Muscle layer of colon (tissue), 2 donors: ENCODE measurements at regions not wholly inside any gene's neighbourhood (a gene's known extent, or its start where the extent isn't known, plus 50 kb on each side); places are given as distances from the start of the nearest gene placed in this dataset.

Source experiments
- H3K27ac ChIP-seq: one replicate; pipeline ENCODE4 v1.7.0; 2013; ENCODE audit warnings: low read depth, mild to moderate bottlenecking, low read length, moderate library complexity
- H3K27me3 ChIP-seq, 2 donors: one replicate each; pipeline ENCODE4 v1.7.0; 2013; ENCODE audit warnings: low read length in 2 of 2, mild to moderate bottlenecking in 2 of 2; ENCODE audit not compliant: insufficient read depth in 2 of 2, control insufficient read depth in 1 of 2
- H3K36me3 ChIP-seq: one replicate; pipeline ENCODE4 v1.7.0; 2013; ENCODE audit warnings: mild to moderate bottlenecking, low read length; ENCODE audit not compliant: insufficient read depth
- H3K4me1 ChIP-seq: one replicate; pipeline ENCODE4 v1.7.0; 2013; ENCODE audit warnings: mild to moderate bottlenecking, low read length; ENCODE audit not compliant: insufficient read depth
- H3K4me3 ChIP-seq, 2 donors: one replicate each; pipeline ENCODE4 v1.7.0; 2013; ENCODE audit warnings: low read length in 2 of 2, low read depth in 1 of 2, mild to moderate bottlenecking in 1 of 2, moderate library complexity in 1 of 2
- H3K9ac ChIP-seq: one replicate; pipeline ENCODE4 v1.7.0; 2013; ENCODE audit warnings: low read length
- H3K9me3 ChIP-seq: one replicate; pipeline ENCODE4 v1.7.0; 2013; ENCODE audit warnings: mild to moderate bottlenecking, low read length
- donor health status: abdominal sarcoma.
- donor health status: Adenocarcinoma of cecum.

GRCh38 chr6:97867177-97867576 lies 584.2 kb upstream of the MMS22L start:
- Histone ChIP-seq H3K36me3 (no peaks in the 10 kb centered on the region), H3K9ac (no peak overlapping the region), H3K9me3 (no peaks in the 10 kb centered on the region), H3K27ac (no peak overlapping the region), H3K27me3 (no peaks in the 10 kb centered on the region), H3K4me1 (no peaks in the 10 kb centered on the region), H3K4me3 (no peak overlapping the region)

DNA sequence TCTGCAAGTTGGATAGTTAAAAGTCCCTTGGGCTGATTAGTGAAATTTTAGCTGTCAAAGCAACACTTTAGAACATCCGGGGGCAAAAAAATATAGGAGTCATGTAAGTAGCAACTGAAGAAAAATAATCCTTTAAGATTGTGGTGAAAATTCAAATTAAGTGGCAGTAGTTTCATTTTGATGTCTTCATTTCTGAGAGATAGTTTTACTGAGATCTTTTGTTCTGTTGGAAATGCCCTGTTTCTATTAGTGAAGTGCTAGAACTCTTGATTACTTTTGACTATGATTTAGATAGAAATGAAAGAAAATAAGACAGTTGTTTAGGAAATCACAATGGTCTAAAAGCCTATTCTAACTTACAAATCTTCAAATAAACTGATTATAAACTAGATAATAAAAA lies 587.3 kb upstream of the MMS22L start:
- Histone ChIP-seq H3K36me3 (no peaks in the 10 kb centered on the region), H3K27me3 (no peaks in the 10 kb centered on the region), H3K4me1 (no peaks in the 10 kb centered on the region), H3K9ac (no peak overlapping the region), H3K27ac (no peak overlapping the region), H3K4me3 (no peak overlapping the region), H3K9me3 (no peaks in the 10 kb centered on the region)

DNA sequence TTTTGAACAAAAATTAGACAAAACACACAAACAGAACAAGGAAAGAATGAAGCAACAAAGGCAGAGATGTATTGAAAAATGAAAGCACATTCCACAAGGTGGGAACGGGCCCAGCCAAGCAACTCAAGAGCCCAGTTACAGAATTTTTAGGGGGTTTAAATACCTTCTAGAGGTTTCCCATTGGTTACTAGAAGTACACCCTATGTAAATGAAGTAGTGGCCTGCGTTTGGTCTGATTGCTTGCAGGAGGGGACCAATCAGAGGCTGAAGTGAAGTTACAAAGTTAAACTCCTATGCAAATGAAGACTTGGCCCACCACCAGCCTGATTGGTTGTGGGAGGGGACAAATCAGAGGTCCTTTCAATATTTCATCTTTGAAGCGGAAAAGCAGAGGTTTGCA lies 593.7 kb upstream of the MMS22L start:
- no peaks in the 10 kb centered on the region for H3K9me3 ChIP-seq

DNA sequence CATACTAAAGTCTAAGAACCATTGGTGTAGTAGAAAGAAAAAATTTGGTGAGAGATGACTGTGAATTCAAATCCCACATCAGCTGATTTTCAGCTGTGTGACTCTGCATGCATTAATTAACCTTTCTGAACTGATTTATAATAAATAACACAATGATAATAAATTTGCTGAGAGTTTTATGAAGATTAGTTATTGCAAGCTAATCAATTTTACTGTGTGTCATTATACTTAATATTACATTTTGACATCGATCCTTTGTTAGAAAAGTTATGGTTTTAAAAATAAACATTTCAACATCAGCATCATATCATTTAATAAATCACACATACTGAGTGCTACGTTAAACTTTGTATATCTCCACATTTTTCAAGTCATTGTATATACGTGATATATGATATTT lies 599.7 kb upstream of the MMS22L start:
- H3K4me3 ChIP-seq: no peak overlapping the region
- H3K9ac ChIP-seq: no peak overlapping the region
- H3K9me3 ChIP-seq: no peaks in the 10 kb centered on the region
- H3K36me3 ChIP-seq: no peaks in the 10 kb centered on the region
- no peak overlapping the region for H3K27ac ChIP-seq
- H3K27me3 ChIP-seq: no peaks in the 10 kb centered on the region
- H3K4me1 ChIP-seq: no peaks in the 10 kb centered on the region

More for the DNA sequence above, 593.7 kb upstream of the MMS22L start:
- no peak overlapping the region for H3K4me3 ChIP-seq
- no peak overlapping the region for H3K9ac ChIP-seq
- no peaks in the 10 kb centered on the region for H3K27me3 ChIP-seq
- no peaks in the 10 kb centered on the region for H3K4me1 ChIP-seq
- no peaks in the 10 kb centered on the region for H3K36me3 ChIP-seq
- no peak overlapping the region for H3K27ac ChIP-seq

DNA sequence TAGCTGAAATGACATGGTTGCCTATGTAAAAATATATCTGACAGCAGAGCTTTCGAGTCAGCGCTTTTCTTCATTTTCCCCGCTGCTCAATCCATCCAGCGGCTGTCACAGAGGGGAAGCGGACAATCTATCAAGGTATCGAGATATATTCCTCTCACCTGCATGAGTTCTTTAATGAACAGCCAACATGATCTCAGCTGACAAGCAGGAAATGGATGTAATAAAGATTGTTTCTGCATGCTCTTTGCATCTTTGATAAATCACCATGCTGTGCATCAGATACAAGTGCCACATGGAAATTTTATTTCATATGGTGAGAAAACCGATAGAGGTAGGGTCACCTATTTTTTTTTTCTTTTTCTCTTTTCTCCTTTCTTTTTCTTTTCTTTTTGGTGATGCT lies 602.3 kb upstream of the MMS22L start:
- Histone ChIP-seq H3K9ac (no peak overlapping the region), H3K9me3 (no peaks in the 10 kb centered on the region), H3K27me3 (no peaks in the 10 kb centered on the region), H3K27ac (no peak overlapping the region), H3K36me3 (no peaks in the 10 kb centered on the region), H3K4me1 (no peaks in the 10 kb centered on the region), H3K4me3 (no peak overlapping the region)

GRCh38 chr6:97885828-97886227 lies 602.8 kb upstream of the MMS22L start:
- Histone ChIP-seq H3K9me3 (no peaks in the 10 kb centered on the region), H3K27ac (no peak overlapping the region), H3K27me3 (no peaks in the 10 kb centered on the region), H3K9ac (no peak overlapping the region), H3K36me3 (no peaks in the 10 kb centered on the region), H3K4me3 (no peak overlapping the region), H3K4me1 (no peaks in the 10 kb centered on the region)

DNA sequence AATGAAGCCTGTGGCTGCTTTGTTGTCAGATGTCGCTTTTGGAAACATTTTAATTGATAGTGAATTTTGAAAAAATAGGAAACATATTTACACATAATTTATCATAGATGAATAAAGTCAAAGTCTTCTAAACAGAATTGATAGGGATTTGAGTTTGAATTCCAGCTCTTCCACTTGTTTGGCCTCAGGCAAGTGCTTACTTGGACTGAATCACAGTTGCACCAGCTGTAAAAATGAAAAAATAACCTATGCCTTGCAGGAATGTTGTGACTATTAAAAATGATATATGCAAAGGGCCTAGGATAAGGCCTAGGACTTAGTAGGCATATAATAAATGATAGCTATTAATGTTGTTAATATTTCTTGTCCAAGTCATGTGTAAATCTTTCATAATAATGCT lies 618.5 kb upstream of the MMS22L start:
- Histone ChIP-seq H3K36me3 (no peaks in the 10 kb centered on the region), H3K27me3 (no peaks in the 10 kb centered on the region), H3K27ac (no peak overlapping the region), H3K9me3 (no peaks in the 10 kb centered on the region), H3K9ac (no peak overlapping the region), H3K4me3 (no peak overlapping the region), H3K4me1 (no peaks in the 10 kb centered on the region)

GRCh38 chr6:97909380-97909779 lies 626.4 kb upstream of the MMS22L start:
- Histone ChIP-seq H3K4me3 (no peak overlapping the region), H3K36me3 (no peaks in the 10 kb centered on the region), H3K4me1 (no peaks in the 10 kb centered on the region), H3K9ac (no peak overlapping the region), H3K27me3 (no peaks in the 10 kb centered on the region), H3K9me3 (no peaks in the 10 kb centered on the region), H3K27ac (no peak overlapping the region)

- no peak overlapping the region for H3K4me3 ChIP-seq
- H3K9me3 ChIP-seq: no peaks in the 10 kb centered on the region
Observed at GRCh38 chr6:97913721-97914120, 630.7 kb upstream of the MMS22L start.

DNA sequence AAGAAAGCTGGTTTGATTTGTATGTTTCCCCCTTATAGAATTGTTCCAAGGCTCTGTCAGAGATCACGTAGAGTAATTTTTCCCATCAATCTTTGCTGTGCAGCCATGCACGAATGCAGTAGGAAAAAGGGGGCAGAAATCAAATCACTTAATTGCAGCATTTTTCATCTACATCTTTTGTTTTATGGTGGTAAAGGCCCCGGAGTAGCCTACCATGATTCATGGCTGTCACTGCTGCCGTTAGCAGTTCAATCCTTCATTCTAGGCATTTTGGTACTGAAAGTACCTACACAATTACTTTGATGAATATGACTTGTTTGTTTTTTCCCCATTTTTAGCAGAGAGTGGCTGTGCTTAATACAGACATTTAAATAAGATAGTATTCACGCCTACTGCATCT lies 631.9 kb upstream of the MMS22L start:
- no peaks in the 10 kb centered on the region for H3K4me1 ChIP-seq
- no peak overlapping the region for H3K9ac ChIP-seq
- no peaks in the 10 kb centered on the region for H3K27me3 ChIP-seq
- H3K36me3 ChIP-seq: no peaks in the 10 kb centered on the region
- no peak overlapping the region for H3K27ac ChIP-seq
- H3K4me3 ChIP-seq: no peak overlapping the region
- no peaks in the 10 kb centered on the region for H3K9me3 ChIP-seq

More at GRCh38 chr6:97913721-97914120, 630.7 kb upstream of the MMS22L start:
- Histone ChIP-seq H3K27me3 (no peaks in the 10 kb centered on the region), H3K36me3 (no peaks in the 10 kb centered on the region), H3K9ac (no peak overlapping the region), H3K4me1 (no peaks in the 10 kb centered on the region), H3K27ac (no peak overlapping the region)

- Histone ChIP-seq H3K27ac (no peak overlapping the region), H3K9ac (no peak overlapping the region), H3K9me3 (no peaks in the 10 kb centered on the region)
Observed at GRCh38 chr6:97915537-97915936, 632.5 kb upstream of the MMS22L start.

GRCh38 chr6:97917369-97917768 lies 634.4 kb upstream of the MMS22L start:
- Histone ChIP-seq H3K4me1 (no peaks in the 10 kb centered on the region), H3K4me3 (no peak overlapping the region), H3K9ac (no peak overlapping the region), H3K36me3 (no peaks in the 10 kb centered on the region), H3K9me3 (no peaks in the 10 kb centered on the region), H3K27ac (no peak overlapping the region), H3K27me3 (no peaks in the 10 kb centered on the region)

More at GRCh38 chr6:97915537-97915936, 632.5 kb upstream of the MMS22L start:
- Histone ChIP-seq H3K4me1 (no peaks in the 10 kb centered on the region), H3K4me3 (no peak overlapping the region), H3K36me3 (no peaks in the 10 kb centered on the region), H3K27me3 (no peaks in the 10 kb centered on the region)
